ENCODE measurements at regions not wholly inside any gene's neighbourhood (a gene's known extent, or its start where the extent isn't known, plus 50 kb on each side); places are given as distances from the start of the nearest gene placed in this dataset.

GRCh38 chr3:89682556-89682955, 575.1 kb downstream of the EPHA3 start:
- TF ChIP-seq FOXJ3 (CRISPR knock-in tag; IDR thresholded peaks at IDR 0.05): no peak
- TF ChIP-seq THRA (IDR thresholded peaks at IDR 0.05): no peak
- no peak for TF ChIP-seq DNMT1 (IDR thresholded peaks at IDR 0.05)
- no peak for TF ChIP-seq ZNF318 (IDR thresholded peaks at IDR 0.05; ENCODE audit: borderline replicate concordance in 1 of 2, low read depth in 1 of 2)
- no peak for TF ChIP-seq SMAD4 (CRISPR knock-in tag; conservative IDR thresholded peaks at IDR 0.05)
- no peak for TF ChIP-seq EZH2 (IDR thresholded peaks at IDR 0.05; ENCODE audit: borderline replicate concordance, low read depth, low read length)
- no peak for TF ChIP-seq PHB (CRISPR knock-in tag; IDR thresholded peaks at IDR 0.05)
- no peak for TF ChIP-seq ELK1 (CRISPR knock-in tag; IDR thresholded peaks at IDR 0.05)
- TF ChIP-seq DPF2 (IDR thresholded peaks at IDR 0.05): no peak
